DOHH2 (cell line): ENCODE measurements at regions not wholly inside any gene's neighbourhood (a gene's known extent, or its start where the extent isn't known, plus 50 kb on each side); places are given as distances from the start of the nearest gene placed in this dataset.

ENCODE experiments used
- CTCF ChIP-seq: fragments of 200-600 bp; sonication (generic); IDR thresholded peaks from one replicate; pipeline ENCODE4 v1.5.1; 2014; ENCODE audit warnings: antibody characterized with exemption, mild to moderate bottlenecking, low read depth, low read length; ENCODE audit not compliant: poor library complexity, severe bottlenecking
- EZH2phosphoT487 ChIP-seq: fragments of 200-600 bp; sonication (generic); IDR thresholded peaks from 2 replicates; pipeline ENCODE4 v1.6.1; 2017; ENCODE audit warnings: borderline replicate concordance, mild to moderate bottlenecking, antibody characterized with exemption, low read length, moderate library complexity, mixed read lengths

DNA sequence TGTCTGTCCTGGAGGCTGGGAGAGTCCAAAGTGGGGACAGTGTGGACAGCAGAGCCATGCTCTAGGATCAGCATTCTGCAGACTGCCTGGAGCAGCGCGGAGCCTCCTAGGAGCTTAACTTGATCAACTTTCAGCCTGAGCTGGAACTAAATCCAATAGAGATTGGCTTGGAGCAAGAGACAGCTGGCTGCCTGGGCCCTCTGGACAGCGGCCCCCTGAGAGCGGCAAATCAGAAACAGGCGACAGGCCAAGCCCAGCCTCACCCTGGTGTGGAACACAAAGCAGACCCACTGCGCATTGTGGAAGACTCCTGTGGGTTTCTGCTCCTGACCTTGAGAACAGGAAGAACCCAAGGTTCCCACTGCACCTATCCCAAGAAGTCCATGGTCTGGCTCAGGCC is 462.2 kb downstream of the TSHZ3 start:
- TF ChIP-seq CTCF (no peak), EZH2phosphoT487 (no peak)
